22Rv1 (cell line): ENCODE measurements at regions not wholly inside any gene's neighbourhood (a gene's known extent, or its start where the extent isn't known, plus 50 kb on each side); places are given as distances from the start of the nearest gene placed in this dataset.

ENCODE experiments used
- H3K27ac ChIP-seq: fragments of 450-650 bp; 2 replicates; pipeline ENCODE4 v1.5.1; 2017
- CTCF ChIP-seq: fragments of 450-650 bp; IDR thresholded peaks from 2 replicates; pipeline ENCODE4 v1.5.1; 2017; ENCODE audit warnings: mild to moderate bottlenecking
- ZFX ChIP-seq: fragments of 450-650 bp; IDR thresholded peaks from 2 replicates; pipeline ENCODE4 v1.6.1; 2017; ENCODE audit warnings: antibody characterized with exemption, borderline replicate concordance

- TF ChIP-seq ZFX (no peak), CTCF (no peak)
- H3K27ac ChIP-seq = no peak overlapping the region
Observed at GRCh38 chr13:73933795-73934194, 200.4 kb downstream of the KLF12 start.

GRCh38 chr13:73932091-73932490, 202.1 kb downstream of the KLF12 start:
- no peak for TF ChIP-seq ZFX
- no peak for TF ChIP-seq CTCF

GRCh38 chr13:73929287-73929932, 204.8 kb downstream of the KLF12 start:
- no peak for TF ChIP-seq CTCF
- no peak for TF ChIP-seq ZFX
- H3K27ac ChIP-seq = no peak overlapping the region

More at GRCh38 chr13:73932091-73932490, 202.1 kb downstream of the KLF12 start:
- no peak overlapping the region for H3K27ac ChIP-seq

- H3K27ac ChIP-seq = no peak overlapping the region
- no peak for TF ChIP-seq ZFX
Observed at GRCh38 chr13:73924607-73925006, 209.6 kb downstream of the KLF12 start.

- no peak for TF ChIP-seq ZFX
- no peak for TF ChIP-seq CTCF
- H3K27ac ChIP-seq = no peak overlapping the region
Observed at GRCh38 chr13:73922493-73923393, 211.5 kb downstream of the KLF12 start.

GRCh38 chr13:73918691-73919090, 215.5 kb downstream of the KLF12 start:
- no peak for TF ChIP-seq CTCF
- TF ChIP-seq ZFX = no peak
- H3K27ac ChIP-seq = no peak overlapping the region

GRCh38 chr13:73913751-73914518, 220.3 kb downstream of the KLF12 start:
- H3K27ac ChIP-seq = no peak overlapping the region
- TF ChIP-seq CTCF = no peak
- TF ChIP-seq ZFX = no peak
